Endodermal cell (in vitro differentiated cells): ENCODE measurements at regions not wholly inside any gene's neighbourhood (a gene's known extent, or its start where the extent isn't known, plus 50 kb on each side); places are given as distances from the start of the nearest gene placed in this dataset.

ENCODE experiments used
- DNase-seq: peaks from one replicate; pipeline ENCODE4 v3.0.0-alpha.2; 2017
- H3K27ac ChIP-seq: 2 replicates; pipeline ENCODE4 v1.5.1; 2013; ENCODE audit warnings: mild to moderate bottlenecking, low read depth, low read length, moderate library complexity
- H3K27me3 ChIP-seq: 2 replicates; pipeline ENCODE4 v1.6.1; 2013; ENCODE audit warnings: mild to moderate bottlenecking, low read length, moderate library complexity; ENCODE audit not compliant: insufficient read depth, control insufficient read depth, poor library complexity, severe bottlenecking
- H3K36me3 ChIP-seq: 2 replicates; pipeline ENCODE4 v1.7.0; 2013; ENCODE audit warnings: mild to moderate bottlenecking, low read length, moderate library complexity; ENCODE audit not compliant: control insufficient read depth, insufficient read depth
- H3K4me1 ChIP-seq: one replicate; pipeline ENCODE4 v1.7.0; 2013; ENCODE audit warnings: low read length; ENCODE audit not compliant: control insufficient read depth, insufficient read depth
- H3K4me3 ChIP-seq: 2 replicates; pipeline ENCODE4 v1.5.1; 2013; ENCODE audit warnings: mild to moderate bottlenecking, low read length, moderate library complexity
- H3K9ac ChIP-seq: 2 replicates; pipeline ENCODE4 v1.6.1; 2013; ENCODE audit warnings: mild to moderate bottlenecking, low read length, moderate library complexity; ENCODE audit not compliant: poor library complexity, severe bottlenecking; ENCODE audit errors: extremely low read depth
- H3K9me3 ChIP-seq: 2 replicates; pipeline ENCODE4 v1.6.1; 2013; ENCODE audit warnings: mild to moderate bottlenecking, low read length, moderate library complexity; ENCODE audit not compliant: control insufficient read depth
- H3K27ac Mint-ChIP-seq: 2 replicates; pipeline ENCODE4 v1.8.0; 2020; ENCODE audit warnings: mixed read lengths
- H3K27me3 Mint-ChIP-seq: 2 replicates; pipeline ENCODE4 v1.8.0; 2021; ENCODE audit warnings: mild to moderate bottlenecking, mixed read lengths; ENCODE audit not compliant: insufficient read depth
- H3K36me3 Mint-ChIP-seq: 2 replicates; pipeline ENCODE4 v1.8.0; 2020; ENCODE audit warnings: low read depth, mixed read lengths
- H3K4me1 Mint-ChIP-seq: 2 replicates; pipeline ENCODE4 v1.8.0; 2020; ENCODE audit warnings: mixed read lengths
- H3K4me3 Mint-ChIP-seq: 2 replicates; pipeline ENCODE4 v1.8.0; 2020; ENCODE audit warnings: mild to moderate bottlenecking, moderate library complexity, mixed read lengths
- H3K9me3 Mint-ChIP-seq: 2 replicates; pipeline ENCODE4 v1.8.0; 2020; ENCODE audit warnings: mild to moderate bottlenecking, mixed read lengths
- CTCF ChIP-seq: fragments of 200-600 bp; sonication (generic); conservative IDR thresholded peaks from 2 replicates; pipeline ENCODE4 v1.5.0; 2021; ENCODE audit warnings: antibody characterized with exemption, mild to moderate bottlenecking
- WGBS, 2 experiments: methylation state at CpG; one replicate each; pipeline versions ENCODE4 v1.1.5 to v1.1.7; 2013; ENCODE audit warnings: missing lambda C conversion rate in 2 of 2, mixed read lengths in 1 of 2; ENCODE audit not compliant: insufficient coverage in 1 of 2, insufficient read length in 1 of 2; 5-methylcytosine and 5-hydroxymethylcytosine counted together

DNA sequence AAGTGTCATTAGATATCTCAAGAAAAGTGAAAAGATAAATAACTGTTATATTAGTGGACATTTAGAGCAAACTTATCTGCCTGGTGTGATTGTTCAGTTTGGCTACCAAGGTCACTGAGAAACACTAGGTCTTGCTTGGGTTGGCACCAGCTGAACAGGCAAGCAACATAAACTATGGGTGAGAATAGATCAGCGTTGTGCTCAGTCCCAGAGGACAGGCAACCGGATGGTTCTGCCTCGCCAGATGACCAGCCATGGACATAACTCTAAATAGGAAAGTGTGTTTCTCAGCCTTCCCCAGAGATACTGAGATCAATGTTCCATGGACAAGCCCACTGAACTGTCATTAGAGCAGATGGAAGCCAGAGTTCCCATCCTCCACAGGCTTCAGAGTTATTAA lies 203.4 kb upstream of the VRK2 start:
- H3K4me3 ChIP-seq = no peak overlapping the region
- H3K36me3 ChIP-seq = no peaks in the 10 kb centered on the region
- H3K9me3 ChIP-seq = no peaks in the 10 kb centered on the region
- H3K9me3 Mint-ChIP-seq = no peaks in the 10 kb centered on the region
- TF ChIP-seq CTCF = no peak
- H3K4me1 ChIP-seq = no peaks in the 10 kb centered on the region
- H3K27me3 Mint-ChIP-seq = no peaks in the 10 kb centered on the region
- WGBS, 2 experiments = 91 to 100% methylated on average over 2 to 3 of the region's 3 CpGs
- no peak for DNase-seq
- H3K36me3 Mint-ChIP-seq = no peaks in the 10 kb centered on the region
- H3K27ac Mint-ChIP-seq = no peak overlapping the region
- no peaks in the 10 kb centered on the region for H3K27me3 ChIP-seq
- no peak overlapping the region for H3K27ac ChIP-seq
- H3K4me3 Mint-ChIP-seq = no peak overlapping the region
- no peaks in the 10 kb centered on the region for H3K4me1 Mint-ChIP-seq
- H3K9ac ChIP-seq = no peak overlapping the region

DNA sequence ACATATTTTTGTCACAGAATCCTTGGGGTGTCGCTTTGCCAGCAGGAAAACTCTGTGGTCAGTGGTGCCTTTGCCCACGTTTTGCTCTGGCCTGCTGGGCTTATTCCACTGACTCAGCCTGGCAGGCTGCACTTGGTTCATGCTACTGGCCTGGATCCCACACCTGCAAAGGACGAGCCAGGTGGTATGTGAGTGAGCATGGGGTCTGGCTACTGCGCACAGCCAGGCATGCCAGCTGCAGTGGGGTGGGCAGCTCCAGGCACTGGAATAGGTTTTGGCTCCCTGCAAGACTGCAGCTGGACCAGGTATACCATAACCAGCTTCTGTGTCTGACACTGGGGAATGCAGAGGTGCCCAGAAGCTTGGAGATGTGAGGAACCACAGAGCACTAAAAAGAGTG lies 197.9 kb upstream of the VRK2 start:
- Histone ChIP-seq H3K4me3 (no peak overlapping the region), H3K36me3 (no peaks in the 10 kb centered on the region), H3K27ac (no peak overlapping the region), H3K9ac (no peak overlapping the region), H3K4me1 (no peaks in the 10 kb centered on the region), H3K27me3 (no peaks in the 10 kb centered on the region), H3K9me3 (no peaks in the 10 kb centered on the region)
- Mint-ChIP-seq H3K4me3 (no peak overlapping the region), H3K36me3 (no peaks in the 10 kb centered on the region), H3K4me1 (no peaks in the 10 kb centered on the region), H3K27me3 (no peaks in the 10 kb centered on the region), H3K27ac (no peak overlapping the region), H3K9me3 (no peaks in the 10 kb centered on the region)
- TF ChIP-seq CTCF = no peak
- 86% methylated on average over 4 of the region's 4 CpGs; no CpG with 5 or more reads in 1 of the 2 experiments for WGBS, 2 experiments
- DNase-seq = no peak

GRCh38 chr2:57849843-57850242 lies 196.8 kb upstream of the VRK2 start:
- no peak overlapping the region for H3K27ac Mint-ChIP-seq
- H3K9me3 ChIP-seq = no peaks in the 10 kb centered on the region
- H3K9me3 Mint-ChIP-seq = no peaks in the 10 kb centered on the region
- no peaks in the 10 kb centered on the region for H3K36me3 ChIP-seq
- H3K4me3 ChIP-seq = no peak overlapping the region
- no peak for TF ChIP-seq CTCF
- WGBS, 2 experiments = 91% methylated on average over 3 of the region's 3 CpGs; no CpG with 5 or more reads in 1 of the 2 experiments
- no peak overlapping the region for H3K9ac ChIP-seq
- no peak for DNase-seq
- no peak overlapping the region for H3K27ac ChIP-seq
- H3K4me3 Mint-ChIP-seq = no peak overlapping the region
- no peaks in the 10 kb centered on the region for H3K36me3 Mint-ChIP-seq
- no peaks in the 10 kb centered on the region for H3K4me1 Mint-ChIP-seq
- H3K4me1 ChIP-seq = no peaks in the 10 kb centered on the region
- H3K27me3 ChIP-seq = no peaks in the 10 kb centered on the region
- H3K27me3 Mint-ChIP-seq = no peaks in the 10 kb centered on the region
